GM18520 (cell line): ENCODE measurements at regions not wholly inside any gene's neighbourhood (a gene's known extent, or its start where the extent isn't known, plus 50 kb on each side); places are given as distances from the start of the nearest gene placed in this dataset.

Source experiments
- ATAC-seq: cut with Tn5 transposase; IDR thresholded peaks from one replicate; pipeline ENCODE4 v1.9.1; 2021; ENCODE audit not compliant: unreplicated experiment

DNA sequence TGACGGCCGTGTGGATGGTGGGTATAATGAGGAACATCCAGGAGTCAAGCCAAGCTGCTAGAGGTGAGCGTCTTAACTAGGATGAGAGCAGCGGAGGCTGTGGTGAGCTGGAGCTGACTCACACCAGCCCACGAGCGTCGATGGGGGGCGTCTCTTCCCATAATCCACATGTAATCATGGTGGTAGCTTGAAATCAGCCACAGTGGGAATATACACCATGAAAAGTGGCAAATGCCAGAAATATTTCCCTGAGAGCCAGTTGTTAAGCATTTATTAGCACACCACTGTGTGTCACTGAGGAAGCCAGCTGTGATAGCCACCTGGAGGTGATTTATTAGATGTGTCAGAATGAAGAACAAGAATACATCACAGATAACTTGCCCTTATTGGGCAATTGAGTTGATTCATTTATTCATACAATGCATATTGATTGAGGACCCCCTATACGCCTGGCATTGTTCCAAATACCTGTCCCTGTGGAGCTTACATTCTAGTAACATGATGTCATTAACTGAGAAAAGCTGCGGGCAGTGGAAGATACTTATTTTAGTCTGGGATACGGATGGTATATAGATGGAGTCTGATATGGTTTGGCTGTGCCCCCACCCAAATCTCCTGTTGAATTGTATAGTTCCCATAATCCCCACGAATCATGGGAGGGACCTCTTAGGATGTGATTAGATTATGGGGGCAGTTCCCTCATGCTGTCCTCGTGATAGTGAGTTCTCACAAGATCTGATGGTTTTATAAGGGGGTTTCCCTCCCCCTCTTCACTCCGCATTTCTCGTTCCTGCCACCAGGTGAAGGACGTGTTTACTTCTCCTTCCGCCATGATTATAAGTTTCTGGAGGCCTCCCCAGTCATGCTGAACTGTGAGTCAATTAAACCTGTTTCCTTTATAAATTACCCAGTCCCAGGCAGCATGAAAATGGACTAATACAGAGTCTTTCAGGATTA, 473.4 kb downstream of the METTL15 start:
- no peak for ATAC-seq

DNA sequence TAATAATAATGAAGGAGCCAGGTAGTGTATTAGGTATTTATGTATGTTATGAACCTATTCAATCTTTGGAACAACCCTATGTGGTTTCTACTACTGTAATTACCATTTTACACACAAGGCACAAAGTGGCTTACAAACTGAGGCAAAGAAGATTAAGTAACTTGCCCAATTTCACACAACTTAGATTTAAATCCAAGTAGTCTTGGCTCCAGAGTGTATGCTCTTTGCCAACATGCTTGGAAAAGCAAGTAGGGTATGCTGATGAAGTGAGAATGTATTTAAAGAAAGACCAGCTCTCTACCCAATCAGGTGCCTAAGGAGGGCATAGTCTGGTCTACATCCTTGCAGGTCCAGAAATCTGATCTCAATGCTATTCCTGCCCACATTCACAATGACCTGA, 463.2 kb downstream of the METTL15 start:
- ATAC-seq: no peak

DNA sequence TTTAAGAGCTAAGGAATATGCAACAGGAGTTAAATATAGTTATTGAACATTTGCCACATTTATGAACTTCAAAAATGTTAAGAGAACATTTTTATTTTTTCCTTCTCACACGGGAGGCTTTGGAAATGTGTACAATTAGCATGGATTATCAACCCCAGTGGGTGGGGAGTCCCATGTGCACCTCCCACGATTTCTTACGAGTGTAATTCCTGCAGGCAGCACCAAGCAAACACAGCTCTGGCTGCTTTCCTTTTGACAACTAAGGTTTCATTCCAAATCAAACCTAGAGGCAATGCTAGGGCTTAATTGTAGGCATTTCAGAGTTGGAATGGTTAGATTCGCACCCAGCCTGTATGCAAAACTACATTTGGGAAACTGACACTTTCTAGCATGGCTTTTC, 460.9 kb downstream of the METTL15 start:
- no peak for ATAC-seq

DNA sequence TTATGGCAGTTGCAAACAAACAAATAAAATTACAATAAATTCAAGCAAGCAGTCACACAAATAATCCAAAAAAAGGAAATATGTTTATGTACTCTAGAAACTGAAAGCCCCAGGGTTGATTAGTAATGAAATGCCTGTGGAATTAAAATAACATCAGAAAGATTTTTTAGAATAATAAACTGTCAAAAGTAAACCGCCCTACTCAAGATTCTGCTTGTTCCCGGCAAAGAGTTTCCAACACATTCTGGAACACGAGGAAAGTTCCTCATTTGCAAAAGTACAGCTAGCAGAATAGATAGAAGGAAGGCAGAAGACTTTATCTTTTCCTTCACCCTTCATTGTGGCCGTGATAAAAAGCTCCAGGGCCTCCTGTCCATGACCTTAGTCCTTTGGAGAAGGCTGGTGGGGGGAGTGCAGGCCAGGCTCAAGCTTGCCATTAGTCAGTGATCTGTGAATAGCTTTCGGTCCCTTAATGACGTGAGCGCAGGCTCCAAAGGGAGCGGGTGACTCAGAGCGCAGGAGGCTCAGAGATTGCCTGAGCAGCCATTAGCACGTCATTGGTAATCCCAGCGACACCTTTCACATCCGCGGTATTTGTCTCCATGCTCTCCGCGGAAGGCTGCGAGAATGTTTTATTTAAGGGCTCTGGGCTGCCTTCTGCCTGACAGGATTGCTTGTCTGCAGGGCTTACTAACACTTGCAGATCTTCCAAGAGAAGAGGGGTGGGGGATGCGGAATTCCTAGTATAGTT, 458.3 kb downstream of the METTL15 start:
- ATAC-seq: no peak

DNA sequence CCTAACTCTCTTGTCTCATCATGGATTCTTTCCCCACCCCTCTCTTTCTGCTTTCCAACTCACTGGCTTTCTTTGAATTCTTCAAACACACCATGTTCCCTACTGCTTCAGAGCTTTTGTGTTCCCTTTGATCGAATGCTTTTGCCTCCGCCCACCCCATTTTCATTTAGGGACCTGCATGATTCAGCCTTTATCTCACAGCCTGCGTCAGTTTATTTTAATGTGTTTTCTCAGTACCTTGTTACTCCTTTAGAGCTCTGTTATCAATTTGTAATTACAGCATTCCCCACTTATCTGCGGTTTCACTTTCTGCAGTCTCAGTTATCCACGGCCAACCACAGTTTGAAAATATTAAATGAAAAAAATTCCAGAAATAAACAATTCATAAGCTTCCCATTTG, 451.3 kb downstream of the METTL15 start:
- ATAC-seq: no peak

DNA sequence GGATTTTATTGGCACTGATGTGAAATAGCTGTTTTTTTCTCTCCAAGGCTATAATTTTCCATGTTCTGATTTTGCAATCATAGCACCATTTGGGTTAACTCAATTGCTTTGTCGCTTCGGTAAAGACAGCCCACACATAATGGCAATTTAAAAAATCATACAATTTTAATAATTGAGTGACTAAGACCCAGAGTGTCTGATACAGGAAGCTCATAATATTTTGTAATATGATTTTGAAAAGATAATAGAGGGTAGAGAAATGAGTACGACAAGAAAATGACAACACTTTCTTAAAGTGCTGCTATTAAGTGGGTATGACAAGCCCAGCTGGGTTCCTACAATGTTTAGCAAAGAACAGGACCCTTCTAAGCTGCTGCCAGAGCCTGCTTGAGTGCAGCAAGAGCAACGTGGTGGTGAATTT, 439.1 kb downstream of the METTL15 start:
- ATAC-seq: no peak

DNA sequence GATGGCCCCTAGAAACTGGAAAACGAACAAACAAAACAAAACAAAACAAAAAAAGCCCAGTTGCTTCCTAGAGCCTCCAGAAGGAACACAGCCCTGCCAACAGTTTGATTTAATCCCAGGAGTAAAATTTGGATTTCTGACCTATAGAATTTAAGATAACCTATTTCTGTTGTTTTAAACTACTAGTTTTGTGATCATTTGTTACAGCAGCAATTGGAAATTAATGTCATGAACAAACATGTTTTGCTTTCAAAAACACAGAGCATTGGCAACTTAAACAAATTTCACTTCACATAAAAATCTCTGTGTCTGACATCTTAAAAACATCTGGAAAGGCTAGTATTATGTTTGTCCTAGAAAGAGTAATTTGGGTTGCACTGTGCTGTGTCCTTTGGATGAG, 437.3 kb downstream of the METTL15 start:
- ATAC-seq: no peak

DNA sequence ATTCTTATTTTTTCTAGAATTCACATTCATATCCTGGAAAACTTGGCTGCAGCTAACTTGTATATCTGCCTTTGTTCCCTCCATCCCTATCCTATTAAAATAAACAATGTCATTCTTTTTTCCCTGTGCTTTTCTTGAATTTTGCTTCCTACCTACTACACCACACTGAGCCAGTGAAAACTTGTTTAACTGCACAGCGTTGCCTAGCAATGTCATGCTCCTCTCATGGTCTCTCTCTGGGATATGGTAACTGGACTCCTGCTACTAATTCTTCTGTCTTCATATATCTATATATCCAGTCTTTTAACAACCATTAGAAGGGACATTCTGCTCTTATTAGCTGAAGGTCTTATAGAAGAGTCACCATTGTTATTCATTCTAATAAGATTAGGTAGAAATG, 434.4 kb downstream of the METTL15 start:
- no peak for ATAC-seq

DNA sequence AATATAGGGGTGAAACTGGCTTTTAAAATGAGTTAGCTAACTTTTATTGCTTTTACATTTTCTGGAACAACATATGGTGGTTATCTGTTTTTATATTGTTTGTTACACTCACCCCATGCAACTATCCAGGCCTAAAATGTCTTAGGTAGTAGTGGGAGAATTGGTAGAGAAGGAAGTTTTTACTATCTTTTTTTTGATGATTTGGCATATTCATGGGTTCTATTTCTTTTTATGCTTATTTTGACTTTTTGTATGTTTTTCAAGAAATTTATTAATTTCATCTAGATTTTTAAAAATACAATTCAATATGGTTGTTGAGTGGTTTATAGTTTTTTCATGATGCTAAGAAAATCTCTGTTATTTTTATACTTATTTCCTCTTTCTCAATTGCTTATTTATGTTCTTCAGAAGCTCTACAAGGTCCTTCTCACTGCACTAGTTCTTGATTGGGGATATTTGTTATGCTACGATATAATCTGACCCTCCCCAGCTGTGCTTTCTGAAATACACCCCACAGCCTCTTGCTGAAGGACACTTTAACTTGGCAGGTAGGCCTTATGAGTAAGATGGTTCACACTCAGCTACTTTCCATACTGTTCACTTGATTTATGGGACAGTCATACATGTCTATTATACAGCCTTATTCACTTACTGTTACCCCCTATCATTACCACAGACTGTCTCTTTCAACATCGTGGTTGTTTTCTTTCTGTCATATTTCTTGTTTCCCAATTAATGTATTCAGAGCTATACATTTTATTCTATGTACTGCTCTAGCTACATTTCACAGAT, 431.2 kb downstream of the METTL15 start:
- no peak for ATAC-seq

DNA sequence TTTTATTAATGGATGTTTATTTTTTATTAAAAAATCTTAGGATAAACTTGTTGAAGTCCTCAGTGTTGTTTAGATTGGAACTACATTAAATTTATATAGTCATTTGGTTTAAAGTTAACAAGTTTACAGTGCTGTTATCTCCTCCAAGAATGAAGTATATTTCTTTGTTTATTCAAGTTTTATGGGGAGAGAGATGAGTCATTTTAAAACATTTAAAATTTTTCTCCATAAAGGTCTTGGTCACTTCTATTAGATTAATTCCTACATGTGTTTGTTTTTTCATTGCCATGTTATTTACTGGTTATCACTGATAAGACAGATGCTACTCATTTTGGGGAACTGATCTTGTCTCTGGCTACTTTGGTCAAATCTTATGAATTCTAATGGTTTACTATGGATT, 429.6 kb downstream of the METTL15 start:
- no peak for ATAC-seq

DNA sequence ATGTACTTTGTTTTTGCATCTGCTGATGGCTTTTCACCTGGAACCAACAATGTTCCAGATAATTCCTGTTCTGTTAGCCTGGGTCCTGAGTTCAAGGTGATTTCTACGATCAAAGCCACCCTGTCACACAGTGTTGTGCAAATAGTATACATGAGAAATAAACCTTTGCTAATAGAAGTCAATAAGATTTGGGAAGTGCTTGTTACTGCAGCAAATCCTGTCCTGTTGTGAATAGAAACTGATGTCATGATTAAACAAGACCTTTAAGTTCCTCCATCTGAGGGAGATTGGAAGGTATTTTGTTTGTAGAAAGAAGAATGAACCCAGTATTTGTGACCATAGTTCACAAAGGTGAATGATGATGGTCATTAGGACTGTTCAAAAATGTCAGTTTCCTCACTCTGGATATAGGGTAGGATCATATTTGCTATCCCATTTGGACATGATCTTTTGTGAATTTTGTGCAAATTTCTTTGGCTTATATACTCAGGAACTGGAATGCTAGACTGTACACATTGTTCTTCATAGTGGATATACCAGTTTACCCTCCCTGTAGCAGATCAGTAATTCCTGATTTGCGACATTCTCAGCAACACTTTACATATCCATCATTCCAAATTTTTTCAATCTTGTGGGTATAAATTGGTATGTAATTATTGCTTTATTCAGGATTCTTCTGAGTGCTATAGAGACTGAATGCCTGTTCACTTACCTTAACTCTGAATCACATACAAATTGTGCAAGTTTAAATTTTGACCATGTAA, 428.5 kb downstream of the METTL15 start:
- no peak for ATAC-seq

DNA sequence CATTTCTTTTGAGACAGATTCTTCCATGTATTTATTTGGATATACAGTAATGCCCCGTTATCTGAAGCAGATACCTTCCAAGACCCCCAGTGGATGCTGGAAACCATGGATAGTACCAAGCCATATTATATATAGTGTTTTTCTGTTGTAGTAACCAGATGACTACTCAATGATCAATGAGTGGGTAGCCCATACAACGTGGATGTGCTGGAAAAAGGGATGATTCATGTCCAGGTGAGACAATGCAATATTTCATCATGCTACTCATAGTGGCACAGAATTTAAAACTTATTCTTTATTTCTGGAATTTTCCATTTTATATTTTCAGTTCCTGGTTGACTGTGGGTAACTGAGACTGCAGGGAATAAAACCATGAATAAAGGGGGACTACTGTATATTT, 427.5 kb downstream of the METTL15 start:
- no peak for ATAC-seq

DNA sequence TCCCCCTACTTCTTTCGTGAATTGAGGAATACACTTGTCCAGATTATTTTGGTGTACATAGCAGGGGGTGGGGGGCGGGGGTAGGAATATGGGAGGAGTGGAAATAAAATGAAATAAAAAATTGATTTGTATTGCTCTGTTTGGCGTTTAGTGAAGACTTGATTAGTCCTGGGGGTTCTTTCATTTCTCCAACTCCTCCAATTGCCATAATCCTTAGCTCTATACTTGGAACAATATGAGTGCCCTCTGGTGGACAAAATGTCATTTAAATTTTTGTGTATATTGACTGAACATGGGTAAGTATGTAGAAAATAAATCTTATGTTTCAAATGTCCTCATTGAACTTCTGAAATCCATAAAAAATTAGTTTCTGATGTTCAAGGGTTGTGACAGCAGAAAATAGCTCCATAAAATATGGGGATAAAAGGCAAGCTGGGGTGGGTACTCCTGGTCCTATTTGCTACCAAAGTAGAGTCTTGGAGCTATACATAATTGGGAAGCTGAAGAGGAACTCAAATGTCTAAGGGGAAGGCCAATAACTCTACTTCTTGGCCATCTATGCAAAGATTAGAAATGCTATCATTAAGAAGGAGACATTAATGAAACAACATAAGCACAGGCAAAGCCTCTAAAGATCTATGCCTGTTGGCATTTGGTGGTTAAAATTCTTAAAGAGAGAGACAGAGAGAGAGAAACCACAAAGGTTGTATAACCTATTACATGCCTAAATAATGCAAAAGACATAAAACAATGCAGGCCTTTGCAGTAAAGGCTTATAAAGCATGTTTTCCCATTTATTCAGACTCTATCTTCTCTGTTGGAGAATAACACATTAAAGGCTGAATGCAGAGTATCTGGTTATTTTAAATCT, 421.6 kb downstream of the METTL15 start:
- ATAC-seq: no peak

DNA sequence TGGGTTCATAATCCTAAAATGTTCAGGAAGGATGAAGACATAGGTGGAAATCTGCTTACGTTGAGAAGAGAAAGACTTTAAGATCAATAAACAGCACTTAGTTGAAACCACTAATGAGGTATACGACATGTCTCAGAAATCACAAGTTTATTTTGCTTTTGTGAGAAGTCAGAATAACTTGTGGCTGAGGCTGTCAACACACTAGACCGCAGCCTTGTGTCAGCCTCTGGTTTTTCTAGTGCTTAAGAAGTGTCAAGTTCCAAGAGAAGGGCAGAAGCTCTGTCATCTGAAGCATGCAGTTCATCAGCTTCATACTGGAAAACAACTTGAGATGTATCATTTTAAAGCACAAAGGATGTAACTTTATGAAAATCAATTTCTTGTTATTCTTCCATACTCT, 420.9 kb downstream of the METTL15 start:
- no peak for ATAC-seq

DNA sequence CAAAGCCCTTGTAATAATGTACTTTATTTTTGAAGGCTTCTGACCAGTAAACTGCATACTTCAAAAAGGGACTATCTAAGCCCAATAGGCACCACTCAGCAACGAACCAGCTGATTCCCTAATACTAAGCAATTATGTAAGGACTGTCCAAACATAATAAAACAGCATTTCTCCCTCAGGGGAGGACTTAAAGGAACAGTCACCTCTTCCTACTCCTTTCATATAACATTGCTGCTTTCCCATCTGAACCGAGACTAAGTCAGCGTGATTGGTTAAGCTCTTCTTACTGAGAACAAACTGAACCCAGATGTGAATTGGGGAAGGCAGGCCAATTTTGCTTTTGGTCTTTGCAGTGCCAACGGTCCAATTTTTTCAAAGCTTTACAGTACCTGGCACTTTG, 420.0 kb downstream of the METTL15 start:
- no peak for ATAC-seq

DNA sequence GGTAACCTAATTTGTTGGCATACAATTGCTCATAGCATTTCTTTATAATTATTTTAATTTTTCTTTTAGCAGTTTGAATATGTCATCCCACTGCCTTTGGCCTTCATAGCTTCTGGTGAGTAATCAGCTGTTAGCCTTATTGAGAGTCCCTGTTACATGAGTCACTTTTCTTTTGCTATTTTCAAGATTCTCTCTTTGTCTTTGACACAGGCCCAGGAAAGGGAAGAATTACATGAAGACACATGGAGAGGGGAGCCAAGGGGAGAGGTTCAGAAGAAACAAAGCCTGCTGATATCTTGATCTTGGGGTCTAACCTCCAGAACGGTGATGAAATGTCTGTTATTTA, 418.2 kb downstream of the METTL15 start:
- no peak for ATAC-seq

DNA sequence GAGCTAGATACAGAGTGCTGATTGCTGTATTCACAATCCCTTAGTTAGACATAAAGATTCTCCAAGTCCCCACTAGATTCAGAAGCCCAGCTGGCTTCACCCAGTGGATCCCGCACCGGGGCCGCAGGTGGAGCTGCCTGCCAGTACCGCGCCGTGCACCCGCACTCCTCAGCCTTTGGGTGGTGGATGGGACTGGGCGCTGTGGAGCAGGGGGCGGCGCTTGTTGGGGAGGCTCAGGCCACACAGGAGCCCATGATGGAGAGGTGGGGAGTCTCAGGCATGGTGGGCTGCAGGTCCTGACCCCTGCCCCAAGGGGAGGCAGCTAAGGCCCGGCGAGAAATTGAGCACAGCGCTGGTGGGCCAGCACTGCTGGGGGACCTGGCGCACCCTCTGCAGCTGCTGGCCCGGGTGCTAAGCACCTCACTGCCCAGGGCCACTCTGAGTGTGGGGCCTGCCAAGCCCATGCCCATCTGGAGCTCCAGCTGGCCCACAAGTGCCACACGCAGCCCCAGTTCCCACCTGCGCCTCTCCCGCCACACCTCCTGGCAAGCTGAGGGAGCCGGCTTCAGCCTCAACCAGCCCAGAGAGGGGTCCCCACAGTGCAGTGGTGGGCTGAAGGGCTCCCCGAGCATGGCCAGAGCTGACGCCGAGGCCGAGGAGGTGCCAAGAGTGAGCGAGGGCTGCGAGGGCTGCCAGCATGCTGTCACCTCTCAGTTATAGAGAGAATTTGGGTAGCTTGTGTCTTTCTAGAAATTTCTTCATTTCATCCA, 417.6 kb downstream of the METTL15 start:
- ATAC-seq: no peak

DNA sequence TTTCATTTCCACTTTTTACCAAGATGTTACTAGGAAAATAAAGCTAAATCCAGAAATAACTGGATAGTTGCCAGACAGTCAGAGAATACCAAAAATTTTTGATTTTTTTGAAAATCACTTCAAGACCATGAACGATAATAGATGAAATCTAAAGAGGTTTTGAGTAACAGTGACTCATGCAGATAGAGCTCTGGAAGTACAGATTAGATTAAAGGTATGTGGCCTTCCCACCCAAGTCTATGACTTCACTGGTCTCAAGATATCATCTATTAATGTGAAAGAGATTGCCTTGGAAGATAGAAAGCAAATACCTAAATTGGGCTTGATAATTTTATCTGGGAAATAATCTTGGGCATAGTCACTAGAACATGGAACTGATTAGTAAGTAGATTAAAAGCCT, 415.9 kb downstream of the METTL15 start:
- no peak for ATAC-seq

DNA sequence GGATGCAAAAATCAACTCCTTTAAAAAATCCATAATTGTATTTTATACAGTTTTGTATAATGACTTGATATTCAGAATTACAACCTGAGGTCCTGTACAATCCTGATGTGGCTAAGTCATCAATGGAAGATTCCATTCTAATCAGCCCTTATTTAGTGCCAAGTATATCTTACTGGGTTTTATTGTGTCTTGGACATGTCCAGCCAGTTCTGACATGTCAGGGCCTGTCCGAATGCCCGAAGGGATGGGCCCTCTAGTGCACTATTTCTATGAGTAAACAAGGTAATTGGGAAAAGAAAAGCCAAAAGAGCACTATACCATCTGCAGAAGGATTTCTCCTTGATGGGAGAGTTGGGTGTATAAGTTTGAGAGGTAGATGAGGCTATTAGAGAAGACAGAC, 412.9 kb downstream of the METTL15 start:
- ATAC-seq: no peak
